ENCODE measurements at regions not wholly inside any gene's neighbourhood (a gene's known extent, or its start where the extent isn't known, plus 50 kb on each side); places are given as distances from the start of the nearest gene placed in this dataset.
"Not testable (repeated sequence)": the region's sequence is repeated elsewhere in the genome, so short reads cannot be mapped to it uniquely, and the experiment has no call there.

DNA sequence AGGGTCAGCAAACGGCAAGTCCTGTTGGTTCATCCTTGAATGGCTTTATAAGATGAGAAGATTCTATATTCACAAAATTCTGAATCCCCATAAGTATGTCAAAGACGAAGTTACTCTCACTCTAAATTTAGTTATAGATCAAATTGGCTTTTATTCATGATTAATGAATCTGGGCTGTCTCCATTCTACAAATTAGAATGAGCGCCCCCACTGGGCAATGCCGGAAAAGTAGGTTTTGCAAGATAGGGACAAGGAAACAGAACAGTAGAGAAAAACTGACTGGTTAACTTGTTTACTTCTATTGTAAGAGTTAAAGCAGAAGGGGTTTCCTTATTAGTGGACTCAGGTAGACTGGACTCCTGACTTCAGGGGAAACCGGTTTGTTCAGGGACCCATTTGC is 100.3 kb downstream of the F11 start:
- Histone ChIP-seq H3K27ac (no peak overlapping the region), H3K9me3 (peaks cover 0 to 28% (median 14%) of the 10 kb centered on the region in 3 donors), H3K36me3 (no peaks in the 10 kb centered on the region), H3K4me1 (peaks cover 0 to 10% (median 0%) of the 10 kb centered on the region in 3 donors), H3K4me3 (no peak overlapping the region), H3K27me3 (no peaks in the 10 kb centered on the region)
- WGBS, 2 donors: 88 to 91% methylated on average over 5 of the region's 5 CpGs
- no peak for TF ChIP-seq POLR2A (IDR thresholded peaks at IDR 0.05)
- TF ChIP-seq, protein P1, sequence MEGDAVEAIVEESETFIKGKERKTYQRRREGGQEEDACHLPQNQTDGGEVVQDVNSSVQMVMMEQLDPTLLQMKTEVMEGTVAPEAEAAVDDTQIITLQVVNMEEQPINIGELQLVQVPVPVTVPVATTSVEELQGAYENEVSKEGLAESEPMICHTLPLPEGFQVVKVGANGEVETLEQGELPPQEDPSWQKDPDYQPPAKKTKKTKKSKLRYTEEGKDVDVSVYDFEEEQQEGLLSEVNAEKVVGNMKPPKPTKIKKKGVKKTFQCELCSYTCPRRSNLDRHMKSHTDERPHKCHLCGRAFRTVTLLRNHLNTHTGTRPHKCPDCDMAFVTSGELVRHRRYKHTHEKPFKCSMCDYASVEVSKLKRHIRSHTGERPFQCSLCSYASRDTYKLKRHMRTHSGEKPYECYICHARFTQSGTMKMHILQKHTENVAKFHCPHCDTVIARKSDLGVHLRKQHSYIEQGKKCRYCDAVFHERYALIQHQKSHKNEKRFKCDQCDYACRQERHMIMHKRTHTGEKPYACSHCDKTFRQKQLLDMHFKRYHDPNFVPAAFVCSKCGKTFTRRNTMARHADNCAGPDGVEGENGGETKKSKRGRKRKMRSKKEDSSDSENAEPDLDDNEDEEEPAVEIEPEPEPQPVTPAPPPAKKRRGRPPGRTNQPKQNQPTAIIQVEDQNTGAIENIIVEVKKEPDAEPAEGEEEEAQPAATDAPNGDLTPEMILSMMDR (IDR thresholded peaks at IDR 0.05): no peak
- DNase-seq: no peak
- intact Hi-C loops (cut with DNase I): no loop called here

DNA sequence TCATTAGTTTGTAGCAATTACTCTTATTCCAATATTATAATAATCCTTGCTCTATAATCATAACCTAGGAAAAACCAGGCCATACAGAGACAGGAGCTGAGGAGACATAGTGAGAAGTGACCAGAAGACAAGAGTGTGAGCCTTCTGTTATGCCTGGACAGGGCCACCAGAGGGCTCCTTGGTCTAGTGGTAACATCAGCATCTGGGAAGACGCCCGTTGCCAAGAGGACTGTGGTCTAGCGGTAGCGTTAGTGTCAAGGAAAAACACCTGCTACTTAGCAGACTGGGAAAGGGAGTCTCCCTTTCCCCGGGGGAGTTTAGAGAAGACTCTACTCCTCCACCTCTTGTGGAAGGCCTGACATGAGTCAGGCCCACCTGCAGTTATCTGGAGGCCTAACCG is 97.0 kb downstream of the F11 start:
- intact Hi-C loops (cut with DNase I); H3K4me1 ChIP-seq; H3K4me3 ChIP-seq; H3K36me3 ChIP-seq; DNase-seq; H3K27ac ChIP-seq; H3K27me3 ChIP-seq: not testable (repeated sequence)
- TF ChIP-seq, protein P1 (IDR thresholded peaks at IDR 0.05): peak in 1 of 6 experiments; percentile 18
- WGBS, 2 donors: 85 to 89% methylated on average over 6 of the region's 6 CpGs
- peaks cover 0 to 28% (median 14%) of the 10 kb centered on the region in 3 donors for H3K9me3 ChIP-seq

DNA sequence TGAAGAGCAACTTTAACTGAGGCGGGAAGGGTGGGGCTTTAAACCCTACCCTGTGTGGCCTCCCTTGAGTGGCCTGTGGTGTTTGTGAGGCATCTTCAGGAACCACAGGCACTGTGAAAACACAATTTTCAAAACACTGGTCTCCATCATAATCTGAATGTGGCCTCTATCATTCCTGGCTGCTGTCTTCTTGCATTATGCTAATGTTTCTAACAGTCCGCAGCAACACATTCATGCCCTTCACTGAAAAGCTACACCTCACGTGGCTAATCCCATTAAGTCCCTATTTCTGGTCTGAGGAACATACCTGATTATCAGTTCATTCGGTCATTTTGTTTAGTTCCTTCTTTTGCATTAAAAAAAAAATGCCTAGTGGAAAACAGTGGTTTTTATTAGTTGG is 94.6 kb downstream of the F11 start:
- Histone ChIP-seq H3K4me1 (no peaks in the 10 kb centered on the region), H3K27me3 (no peaks in the 10 kb centered on the region), H3K9me3 (peaks cover 0 to 28% (median 14%) of the 10 kb centered on the region in 3 donors), H3K36me3 (no peaks in the 10 kb centered on the region), H3K27ac (no peak overlapping the region), H3K4me3 (no peak overlapping the region)
- intact Hi-C loops (cut with DNase I): no loop called here
- 76 to 80% methylated on average over 4 of the region's 4 CpGs for WGBS, 2 donors
- TF ChIP-seq, protein P1 (IDR thresholded peaks at IDR 0.05): no peak
- TF ChIP-seq POLR2A (IDR thresholded peaks at IDR 0.05): no peak
- no peak for DNase-seq

DNA sequence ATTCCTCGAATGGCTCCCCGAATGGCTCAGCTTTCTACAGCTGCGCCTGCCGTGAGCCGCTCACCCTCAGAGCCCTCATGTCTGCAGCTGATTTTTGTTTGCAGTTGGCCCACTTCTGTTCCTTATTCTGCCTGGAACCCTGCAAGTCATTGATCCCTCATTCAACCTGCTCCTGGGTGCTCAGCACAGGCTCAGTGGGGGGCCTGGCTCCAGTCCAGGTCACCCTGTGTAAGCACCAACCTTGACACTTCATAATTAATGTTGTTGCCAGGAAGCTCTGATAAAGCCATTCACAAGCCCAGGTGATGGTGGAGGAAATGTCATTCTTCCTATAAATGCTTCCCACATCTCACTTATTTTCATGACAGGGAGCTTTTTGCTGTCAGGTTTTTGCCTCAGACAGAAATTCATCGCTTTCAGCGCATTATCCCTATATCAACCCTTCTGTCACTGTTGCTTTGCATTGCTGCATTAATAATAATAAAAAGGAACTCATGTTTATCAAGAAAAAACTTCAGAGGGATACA is 85.7 kb downstream of the F11 start:
- no peak overlapping the region for H3K27ac ChIP-seq
- no peaks in the 10 kb centered on the region for H3K4me1 ChIP-seq
- no peaks in the 10 kb centered on the region for H3K36me3 ChIP-seq
- H3K4me3 ChIP-seq: no peak overlapping the region
- H3K27me3 ChIP-seq: no peaks in the 10 kb centered on the region
- TF ChIP-seq POLR2A (IDR thresholded peaks at IDR 0.05): no peak
- TF ChIP-seq, protein P1 (IDR thresholded peaks at IDR 0.05): no peak
- WGBS, 2 donors: 65 to 86% methylated on average over 7 of the region's 7 CpGs
- no peak for DNase-seq
- H3K9me3 ChIP-seq: no peaks in the 10 kb centered on the region
- intact Hi-C loops (cut with DNase I): no loop called here

DNA sequence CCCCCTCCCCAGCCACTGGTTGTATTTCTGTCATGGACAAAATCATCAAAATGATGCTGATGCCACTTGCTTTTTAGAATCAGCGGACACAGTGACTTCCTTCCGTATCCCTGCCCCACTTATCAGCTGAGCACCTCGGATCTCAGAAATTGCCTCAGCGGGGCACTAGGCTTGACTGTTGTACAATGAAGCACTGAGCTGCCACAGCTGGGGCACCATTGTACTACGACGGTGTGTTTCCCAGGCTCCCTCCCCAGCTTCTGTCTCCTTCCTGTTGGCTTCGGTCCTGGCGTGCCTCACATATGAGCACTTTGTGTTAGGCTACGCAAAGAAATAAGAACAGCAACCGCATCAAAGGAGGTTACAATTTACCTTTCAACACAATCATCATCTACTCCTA is 82.4 kb downstream of the F11 start:
- no peaks in the 10 kb centered on the region for H3K4me1 ChIP-seq
- TF ChIP-seq, protein P1 (IDR thresholded peaks at IDR 0.05): no peak
- TF ChIP-seq POLR2A (IDR thresholded peaks at IDR 0.05): no peak

More for the DNA sequence above, 82.4 kb downstream of the F11 start:
- Histone ChIP-seq H3K27ac (no peak overlapping the region), H3K36me3 (no peaks in the 10 kb centered on the region), H3K4me3 (no peak overlapping the region), H3K27me3 (peaks cover 0 to 5% (median 0%) of the 10 kb centered on the region in 4 donors), H3K9me3 (no peaks in the 10 kb centered on the region)
- no peak for DNase-seq
- intact Hi-C loops (cut with DNase I): no loop called here
- 91 to 92% methylated on average over 9 to 10 of the region's 10 CpGs for WGBS, 2 donors

Data from esophagus squamous epithelium (tissue), 5 donors.